Aorta (tissue), 5 donors: ENCODE measurements at regions not wholly inside any gene's neighbourhood (a gene's known extent, or its start where the extent isn't known, plus 50 kb on each side); places are given as distances from the start of the nearest gene placed in this dataset.

Source experiments
- ATAC-seq: fragments of 200-7000 bp; cut with Tn5 transposase; one replicate; pipeline ENCODE4 v1.9.1; 2022; ENCODE audit warnings: moderate library complexity; ENCODE audit not compliant: low FRiP score
- DNase-seq, 2 donors: peaks; one replicate each; pipeline ENCODE4 v3.0.0-alpha.2; 2020
- H3K27ac ChIP-seq, 2 donors: one replicate each; pipeline ENCODE4 v1.5.1; 2013; ENCODE audit warnings: low read length in 2 of 2, mild to moderate bottlenecking in 2 of 2, moderate library complexity in 2 of 2, control low read depth in 1 of 2, inconsistent platforms in 1 of 2, low read depth in 1 of 2
- H3K27me3 ChIP-seq, 2 donors: one replicate each; pipeline ENCODE4 v1.6.1; 2013; ENCODE audit warnings: control low read depth in 1 of 2, low read length in 1 of 2, mild to moderate bottlenecking in 1 of 2, moderate library complexity in 1 of 2; ENCODE audit not compliant: insufficient read depth in 2 of 2, control insufficient read depth in 1 of 2
- H3K36me3 ChIP-seq, 2 donors: one replicate each; pipeline ENCODE4 v1.6.1; 2013; ENCODE audit warnings: control low read depth in 1 of 2, low read length in 1 of 2, mild to moderate bottlenecking in 1 of 2; ENCODE audit not compliant: insufficient read depth in 2 of 2, control insufficient read depth in 1 of 2
- H3K4me1 ChIP-seq, 2 donors: one replicate each; pipeline ENCODE4 v1.6.1; 2013; ENCODE audit warnings: low read length in 2 of 2, control low read depth in 1 of 2, mild to moderate bottlenecking in 1 of 2, moderate library complexity in 1 of 2; ENCODE audit not compliant: insufficient read depth in 2 of 2, control insufficient read depth in 1 of 2
- H3K4me3 ChIP-seq, 2 donors: one replicate each; pipeline ENCODE4 v1.5.1; 2013; ENCODE audit warnings: low read length in 2 of 2, control low read depth in 1 of 2, mild to moderate bottlenecking in 1 of 2
- H3K9me3 ChIP-seq: one replicate; pipeline ENCODE4 v1.6.1; 2013; ENCODE audit warnings: mild to moderate bottlenecking, low read length; ENCODE audit not compliant: control insufficient read depth
- WGBS, 2 donors: extraction: QIAGEN DNeasy Blood & Tissue Kit; methylation state at CpG; one replicate each; pipeline ENCODE4 v1.1.7; 2013; 5-methylcytosine and 5-hydroxymethylcytosine counted together
- intact Hi-C, 2 donors: fragments of 100-400 bp; cut with DNase I; formaldehyde crosslinking; loops; one replicate each; pipeline versions ENCODE4 v1.14.2 to v1.15.0; 2022
- donor health status: healthy with polysubstance abuse.
- donor health status: Bipolar disorder and iron deficiency.
- donor health status: DM: no; HTN: no; CAD: no.
- donor health status: DM: no; HTN: no; CAD: no.
- donor health status: DM: yes; HTN: yes; CAD: no.

GRCh38 chr2:128536925-128537620, 218.4 kb upstream of the HS6ST1 start:
- ATAC-seq, result no peak
- no peak overlapping the region for H3K4me3 ChIP-seq
- H3K27ac ChIP-seq, result no peak overlapping the region
- WGBS, 2 donors, result 86 to 87% methylated on average over 14 of the region's 14 CpGs
- no peaks in the 10 kb centered on the region for H3K36me3 ChIP-seq
- H3K9me3 ChIP-seq, result no peaks in the 10 kb centered on the region
- no peaks in the 10 kb centered on the region for H3K27me3 ChIP-seq
- intact Hi-C loops, result no loop called here
- DNase-seq, result no peak
- no peaks in the 10 kb centered on the region for H3K4me1 ChIP-seq

GRCh38 chr2:128537646-128538045, 219.0 kb upstream of the HS6ST1 start:
- Histone ChIP-seq H3K27ac (no peak overlapping the region), H3K36me3 (no peaks in the 10 kb centered on the region), H3K4me1 (no peaks in the 10 kb centered on the region), H3K4me3 (no peak overlapping the region), H3K27me3 (no peaks in the 10 kb centered on the region), H3K9me3 (no peaks in the 10 kb centered on the region)
- intact Hi-C loops, result no loop called here
- no peak for ATAC-seq
- DNase-seq, result no peak

- 97 to 100% methylated on average over 2 of the region's 2 CpGs for WGBS, 2 donors
- intact Hi-C loops, result no loop called here
These were observed 219.7 kb upstream of the HS6ST1 start for GRCh38 chr2:128538396-128538795.

GRCh38 chr2:128540670-128541069, 222.0 kb upstream of the HS6ST1 start:
- no peak for ATAC-seq
- 97 to 98% methylated on average over 3 of the region's 3 CpGs for WGBS, 2 donors
- intact Hi-C loops, result no loop called here

More at GRCh38 chr2:128538396-128538795, 219.7 kb upstream of the HS6ST1 start:
- no peak overlapping the region for H3K4me3 ChIP-seq
- no peaks in the 10 kb centered on the region for H3K4me1 ChIP-seq
- no peaks in the 10 kb centered on the region for H3K27me3 ChIP-seq
- no peak overlapping the region for H3K27ac ChIP-seq
- no peaks in the 10 kb centered on the region for H3K36me3 ChIP-seq
- ATAC-seq, result no peak
- no peaks in the 10 kb centered on the region for H3K9me3 ChIP-seq
- DNase-seq, result no peak

GRCh38 chr2:128541448-128541847, 222.8 kb upstream of the HS6ST1 start:
- H3K36me3 ChIP-seq, result no peaks in the 10 kb centered on the region
- no peak for ATAC-seq
- no peak overlapping the region for H3K27ac ChIP-seq
- no peaks in the 10 kb centered on the region for H3K9me3 ChIP-seq
- no peak for DNase-seq
- no peaks in the 10 kb centered on the region for H3K4me1 ChIP-seq
- intact Hi-C loops, result no loop called here
- no peaks in the 10 kb centered on the region for H3K27me3 ChIP-seq
- no peak overlapping the region for H3K4me3 ChIP-seq
- WGBS, 2 donors, result 85 to 92% methylated on average over 2 of the region's 2 CpGs

More at GRCh38 chr2:128540670-128541069, 222.0 kb upstream of the HS6ST1 start:
- Histone ChIP-seq H3K4me1 (no peaks in the 10 kb centered on the region), H3K36me3 (no peaks in the 10 kb centered on the region), H3K4me3 (no peak overlapping the region), H3K27ac (no peak overlapping the region), H3K9me3 (no peaks in the 10 kb centered on the region), H3K27me3 (no peaks in the 10 kb centered on the region)
- no peak for DNase-seq

GRCh38 chr2:128543036-128543435, 224.4 kb upstream of the HS6ST1 start:
- intact Hi-C loops, result no loop called here
- no peaks in the 10 kb centered on the region for H3K27me3 ChIP-seq
- no peak overlapping the region for H3K4me3 ChIP-seq
- ATAC-seq, result no peak
- H3K36me3 ChIP-seq, result no peaks in the 10 kb centered on the region
- 93 to 97% methylated on average over 3 of the region's 3 CpGs for WGBS, 2 donors
- no peak for DNase-seq
- no peak overlapping the region for H3K27ac ChIP-seq
- no peaks in the 10 kb centered on the region for H3K9me3 ChIP-seq
- no peaks in the 10 kb centered on the region for H3K4me1 ChIP-seq

GRCh38 chr2:128543646-128544045, 225.0 kb upstream of the HS6ST1 start:
- Histone ChIP-seq H3K4me3 (no peak overlapping the region), H3K27me3 (no peaks in the 10 kb centered on the region), H3K27ac (no peak overlapping the region), H3K36me3 (no peaks in the 10 kb centered on the region), H3K4me1 (no peaks in the 10 kb centered on the region), H3K9me3 (no peaks in the 10 kb centered on the region)
- DNase-seq, result no peak
- 88 to 94% methylated on average over 10 of the region's 10 CpGs for WGBS, 2 donors
- intact Hi-C loops, result no loop called here
- ATAC-seq, result no peak

GRCh38 chr2:128544321-128545037, 225.8 kb upstream of the HS6ST1 start:
- Histone ChIP-seq H3K4me1 (no peaks in the 10 kb centered on the region), H3K27ac (no peak overlapping the region), H3K4me3 (no peak overlapping the region), H3K36me3 (no peaks in the 10 kb centered on the region), H3K9me3 (no peaks in the 10 kb centered on the region), H3K27me3 (no peaks in the 10 kb centered on the region)
- intact Hi-C loops, result no loop called here
- DNase-seq (no peak), ATAC-seq (no peak)
- 87 to 88% methylated on average over 16 of the region's 16 CpGs for WGBS, 2 donors

GRCh38 chr2:128545085-128545484, 226.4 kb upstream of the HS6ST1 start:
- no peaks in the 10 kb centered on the region for H3K4me1 ChIP-seq
- intact Hi-C loops, result no loop called here
- DNase-seq (no peak), ATAC-seq (no peak)
- no peaks in the 10 kb centered on the region for H3K27me3 ChIP-seq
- no peak overlapping the region for H3K4me3 ChIP-seq
- H3K27ac ChIP-seq, result no peak overlapping the region
- WGBS, 2 donors, result 94 to 96% methylated on average over 5 of the region's 5 CpGs
- no peaks in the 10 kb centered on the region for H3K36me3 ChIP-seq
- H3K9me3 ChIP-seq, result no peaks in the 10 kb centered on the region
